GM23338 (cell line): ENCODE measurements at regions not wholly inside any gene's neighbourhood (a gene's known extent, or its start where the extent isn't known, plus 50 kb on each side); places are given as distances from the start of the nearest gene placed in this dataset.

ENCODE experiments used
- EZH2 ChIP-seq: fragments of 200-600 bp; sonication (generic); IDR thresholded peaks from one replicate; pipeline ENCODE4 v1.8.0; 2017; ENCODE audit warnings: antibody characterized with exemption, mild to moderate bottlenecking, low read depth; ENCODE audit not compliant: unreplicated experiment
- TF ChIP-seq, protein P1 (sequence below), 2 experiments: fragments of 200-600 bp in 1 of 2; sonication (generic) in 1 of 2; conservative IDR thresholded peaks; 2 replicates each; pipeline versions ENCODE4 v1.5.1 to v1.6.1; 2016 to 2017; ENCODE audit warnings: antibody characterized with exemption in 2 of 2, low read depth in 2 of 2, mild to moderate bottlenecking in 2 of 2, moderate library complexity in 1 of 2
- TF ChIP-seq, protein P2 (sequence below): fragments of 250-450 bp; sonication (Bioruptor Pico); IDR thresholded peaks from 2 replicates; pipeline ENCODE4 v1.5.0; 2020; ENCODE audit warnings: mild to moderate bottlenecking, moderate library complexity

DNA sequence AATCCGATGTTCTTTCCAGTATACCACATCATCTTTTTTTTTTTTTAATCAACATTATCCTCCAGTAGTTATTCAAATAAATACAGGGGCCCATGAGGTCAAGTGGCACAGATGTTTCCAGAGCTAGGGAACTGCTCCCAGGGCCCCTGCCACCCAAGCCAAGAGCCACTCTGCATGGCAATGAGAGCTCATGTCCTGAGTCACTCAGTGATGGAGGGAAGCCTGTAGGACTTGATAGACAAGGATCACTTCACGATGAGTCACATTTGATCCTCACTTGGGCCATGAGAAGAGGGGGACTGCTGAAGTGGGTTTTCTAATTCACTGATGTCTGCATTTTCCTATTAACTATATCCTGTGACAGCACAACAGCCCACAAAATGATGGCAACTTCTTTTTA is 127.0 kb upstream of the PKDCC start:
- TF ChIP-seq, protein P1, sequence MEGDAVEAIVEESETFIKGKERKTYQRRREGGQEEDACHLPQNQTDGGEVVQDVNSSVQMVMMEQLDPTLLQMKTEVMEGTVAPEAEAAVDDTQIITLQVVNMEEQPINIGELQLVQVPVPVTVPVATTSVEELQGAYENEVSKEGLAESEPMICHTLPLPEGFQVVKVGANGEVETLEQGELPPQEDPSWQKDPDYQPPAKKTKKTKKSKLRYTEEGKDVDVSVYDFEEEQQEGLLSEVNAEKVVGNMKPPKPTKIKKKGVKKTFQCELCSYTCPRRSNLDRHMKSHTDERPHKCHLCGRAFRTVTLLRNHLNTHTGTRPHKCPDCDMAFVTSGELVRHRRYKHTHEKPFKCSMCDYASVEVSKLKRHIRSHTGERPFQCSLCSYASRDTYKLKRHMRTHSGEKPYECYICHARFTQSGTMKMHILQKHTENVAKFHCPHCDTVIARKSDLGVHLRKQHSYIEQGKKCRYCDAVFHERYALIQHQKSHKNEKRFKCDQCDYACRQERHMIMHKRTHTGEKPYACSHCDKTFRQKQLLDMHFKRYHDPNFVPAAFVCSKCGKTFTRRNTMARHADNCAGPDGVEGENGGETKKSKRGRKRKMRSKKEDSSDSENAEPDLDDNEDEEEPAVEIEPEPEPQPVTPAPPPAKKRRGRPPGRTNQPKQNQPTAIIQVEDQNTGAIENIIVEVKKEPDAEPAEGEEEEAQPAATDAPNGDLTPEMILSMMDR (conservative IDR thresholded peaks at IDR 0.05; ENCODE audit: low read depth in 2 of 2) = no peak
- no peak for TF ChIP-seq EZH2
- TF ChIP-seq, protein P2, sequence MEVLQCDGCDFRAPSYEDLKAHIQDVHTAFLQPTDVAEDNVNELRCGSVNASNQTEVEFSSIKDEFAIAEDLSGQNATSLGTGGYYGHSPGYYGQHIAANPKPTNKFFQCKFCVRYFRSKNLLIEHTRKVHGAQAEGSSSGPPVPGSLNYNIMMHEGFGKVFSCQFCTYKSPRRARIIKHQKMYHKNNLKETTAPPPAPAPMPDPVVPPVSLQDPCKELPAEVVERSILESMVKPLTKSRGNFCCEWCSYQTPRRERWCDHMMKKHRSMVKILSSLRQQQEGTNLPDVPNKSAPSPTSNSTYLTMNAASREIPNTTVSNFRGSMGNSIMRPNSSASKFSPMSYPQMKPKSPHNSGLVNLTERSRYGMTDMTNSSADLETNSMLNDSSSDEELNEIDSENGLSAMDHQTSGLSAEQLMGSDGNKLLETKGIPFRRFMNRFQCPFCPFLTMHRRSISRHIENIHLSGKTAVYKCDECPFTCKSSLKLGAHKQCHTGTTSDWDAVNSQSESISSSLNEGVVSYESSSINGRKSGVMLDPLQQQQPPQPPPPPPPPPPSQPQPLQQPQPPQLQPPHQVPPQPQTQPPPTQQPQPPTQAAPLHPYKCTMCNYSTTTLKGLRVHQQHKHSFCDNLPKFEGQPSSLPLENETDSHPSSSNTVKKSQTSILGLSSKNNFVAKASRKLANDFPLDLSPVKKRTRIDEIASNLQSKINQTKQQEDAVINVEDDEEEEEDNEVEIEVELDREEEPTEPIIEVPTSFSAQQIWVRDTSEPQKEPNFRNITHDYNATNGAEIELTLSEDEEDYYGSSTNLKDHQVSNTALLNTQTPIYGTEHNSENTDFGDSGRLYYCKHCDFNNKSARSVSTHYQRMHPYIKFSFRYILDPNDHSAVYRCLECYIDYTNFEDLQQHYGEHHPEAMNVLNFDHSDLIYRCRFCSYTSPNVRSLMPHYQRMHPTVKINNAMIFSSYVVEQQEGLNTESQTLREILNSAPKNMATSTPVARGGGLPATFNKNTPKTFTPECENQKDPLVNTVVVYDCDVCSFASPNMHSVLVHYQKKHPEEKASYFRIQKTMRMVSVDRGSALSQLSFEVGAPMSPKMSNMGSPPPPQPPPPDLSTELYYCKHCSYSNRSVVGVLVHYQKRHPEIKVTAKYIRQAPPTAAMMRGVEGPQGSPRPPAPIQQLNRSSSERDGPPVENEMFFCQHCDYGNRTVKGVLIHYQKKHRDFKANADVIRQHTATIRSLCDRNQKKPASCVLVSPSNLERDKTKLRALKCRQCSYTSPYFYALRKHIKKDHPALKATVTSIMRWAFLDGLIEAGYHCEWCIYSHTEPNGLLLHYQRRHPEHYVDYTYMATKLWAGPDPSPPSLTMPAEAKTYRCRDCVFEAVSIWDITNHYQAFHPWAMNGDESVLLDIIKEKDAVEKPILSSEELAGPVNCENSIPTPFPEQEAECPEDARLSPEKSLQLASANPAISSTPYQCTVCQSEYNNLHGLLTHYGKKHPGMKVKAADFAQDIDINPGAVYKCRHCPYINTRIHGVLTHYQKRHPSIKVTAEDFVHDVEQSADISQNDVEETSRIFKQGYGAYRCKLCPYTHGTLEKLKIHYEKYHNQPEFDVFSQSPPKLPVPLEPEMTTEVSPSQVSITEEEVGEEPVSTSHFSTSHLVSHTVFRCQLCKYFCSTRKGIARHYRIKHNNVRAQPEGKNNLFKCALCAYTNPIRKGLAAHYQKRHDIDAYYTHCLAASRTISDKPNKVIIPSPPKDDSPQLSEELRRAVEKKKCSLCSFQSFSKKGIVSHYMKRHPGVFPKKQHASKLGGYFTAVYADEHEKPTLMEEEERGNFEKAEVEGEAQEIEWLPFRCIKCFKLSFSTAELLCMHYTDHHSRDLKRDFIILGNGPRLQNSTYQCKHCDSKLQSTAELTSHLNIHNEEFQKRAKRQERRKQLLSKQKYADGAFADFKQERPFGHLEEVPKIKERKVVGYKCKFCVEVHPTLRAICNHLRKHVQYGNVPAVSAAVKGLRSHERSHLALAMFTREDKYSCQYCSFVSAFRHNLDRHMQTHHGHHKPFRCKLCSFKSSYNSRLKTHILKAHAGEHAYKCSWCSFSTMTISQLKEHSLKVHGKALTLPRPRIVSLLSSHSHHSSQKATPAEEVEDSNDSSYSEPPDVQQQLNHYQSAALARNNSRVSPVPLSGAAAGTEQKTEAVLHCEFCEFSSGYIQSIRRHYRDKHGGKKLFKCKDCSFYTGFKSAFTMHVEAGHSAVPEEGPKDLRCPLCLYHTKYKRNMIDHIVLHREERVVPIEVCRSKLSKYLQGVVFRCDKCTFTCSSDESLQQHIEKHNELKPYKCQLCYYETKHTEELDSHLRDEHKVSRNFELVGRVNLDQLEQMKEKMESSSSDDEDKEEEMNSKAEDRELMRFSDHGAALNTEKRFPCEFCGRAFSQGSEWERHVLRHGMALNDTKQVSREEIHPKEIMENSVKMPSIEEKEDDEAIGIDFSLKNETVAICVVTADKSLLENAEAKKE (CRISPR knock-in tag) = no peak
